NCI-H1105 (cell line): ENCODE measurements at regions not wholly inside any gene's neighbourhood (a gene's known extent, or its start where the extent isn't known, plus 50 kb on each side); places are given as distances from the start of the nearest gene placed in this dataset.

Source experiments
- DNase-seq: peaks from one replicate; lab custom pipeline; 2025; lab: John Stamatoyannopoulos, UW

GRCh38 chr12:115215544-115215943 lies 531.6 kb upstream of the TBX3 start:
- DNase-seq = no peak

- no peak for DNase-seq
Observed at GRCh38 chr12:115213538-115214016, 529.6 kb upstream of the TBX3 start.

GRCh38 chr12:115213118-115213517 lies 529.1 kb upstream of the TBX3 start:
- DNase-seq = no peak

GRCh38 chr12:115212356-115212755 lies 528.4 kb upstream of the TBX3 start:
- DNase-seq = no peak

GRCh38 chr12:115210533-115211252 lies 526.7 kb upstream of the TBX3 start:
- DNase-seq = no peak

GRCh38 chr12:115209230-115209629 lies 525.3 kb upstream of the TBX3 start:
- no peak for DNase-seq

GRCh38 chr12:115208098-115208497 lies 524.1 kb upstream of the TBX3 start:
- no peak for DNase-seq

- DNase-seq = no peak
Observed at GRCh38 chr12:115207216-115207915, 523.4 kb upstream of the TBX3 start.

- DNase-seq = no peak
Observed at GRCh38 chr12:115206801-115207200, 522.8 kb upstream of the TBX3 start.

GRCh38 chr12:115205755-115206308 lies 521.9 kb upstream of the TBX3 start:
- no peak for DNase-seq

- DNase-seq = no peak
Observed at GRCh38 chr12:115204957-115205754, 521.2 kb upstream of the TBX3 start.

- no peak for DNase-seq
Observed at GRCh38 chr12:115203701-115204100, 519.7 kb upstream of the TBX3 start.

GRCh38 chr12:115201966-115202365 lies 518.0 kb upstream of the TBX3 start:
- DNase-seq = no peak

- no peak for DNase-seq
Observed at GRCh38 chr12:115199831-115200230, 515.9 kb upstream of the TBX3 start.

GRCh38 chr12:115194857-115195256 lies 510.9 kb upstream of the TBX3 start:
- no peak for DNase-seq

GRCh38 chr12:115194448-115194847 lies 510.5 kb upstream of the TBX3 start:
- DNase-seq = no peak

GRCh38 chr12:115191342-115191741 lies 507.4 kb upstream of the TBX3 start:
- DNase-seq = no peak

GRCh38 chr12:115190010-115190770 lies 506.2 kb upstream of the TBX3 start:
- DNase-seq = no peak

GRCh38 chr12:115185506-115185905 lies 501.5 kb upstream of the TBX3 start:
- DNase-seq = no peak

- no peak for DNase-seq
Observed at GRCh38 chr12:115183752-115184151, 499.8 kb upstream of the TBX3 start.

GRCh38 chr12:115177899-115178298 lies 493.9 kb upstream of the TBX3 start:
- no peak for DNase-seq
